A549 (cell line): ENCODE measurements at regions not wholly inside any gene's neighbourhood (a gene's known extent, or its start where the extent isn't known, plus 50 kb on each side); places are given as distances from the start of the nearest gene placed in this dataset.

ENCODE experiments used
- CTCF ChIP-seq: fragments of >200 bp; sonication (Bioruptor Twin); formaldehyde crosslinking; IDR thresholded peaks from 3 replicates; pipeline ENCODE4 v1.5.1; 2016
- KDM1A ChIP-seq: fragments of 200-600 bp; sonication (generic); IDR thresholded peaks from 2 replicates; pipeline ENCODE4 v1.6.1; 2016; ENCODE audit warnings: low read depth, mild to moderate bottlenecking
- KDM5A ChIP-seq: fragments of 200-600 bp; sonication (generic); IDR thresholded peaks from 2 replicates; pipeline ENCODE4 v1.6.1; 2016; ENCODE audit warnings: antibody characterized with exemption, mild to moderate bottlenecking
- MAFK ChIP-seq: fragments of 450-650 bp; IDR thresholded peaks from 2 replicates; pipeline ENCODE4 v1.6.1; 2014; ENCODE audit not compliant: partially characterized antibody
- RFX5 ChIP-seq: fragments of 450-650 bp; IDR thresholded peaks from 2 replicates; pipeline ENCODE4 v1.7.1; 2014; ENCODE audit warnings: antibody characterized with exemption, mild to moderate bottlenecking, moderate library complexity
- SMC3 ChIP-seq: fragments of >200 bp; sonication (Bioruptor Twin); formaldehyde crosslinking; IDR thresholded peaks from 3 replicates; pipeline ENCODE4 v1.6.1; 2018; ENCODE audit warnings: inconsistent platforms
- SREBF2 ChIP-seq: fragments of 450-650 bp; IDR thresholded peaks from 2 replicates; pipeline ENCODE4 v1.6.1; 2014; ENCODE audit warnings: mild to moderate bottlenecking, moderate library complexity
- TP53 ChIP-seq: fragments of 250-450 bp; sonication (Bioruptor Pico); IDR thresholded peaks from 2 replicates; pipeline ENCODE4 v1.5.0; 2021; ENCODE audit warnings: mild to moderate bottlenecking, moderate library complexity
- TF ChIP-seq, protein P1 (sequence below): fragments of 150-350 bp; IDR thresholded peaks from 2 replicates; pipeline ENCODE4 v1.6.1; 2014; ENCODE audit warnings: low read depth, mild to moderate bottlenecking, low read length

GRCh38 chr10:113425008-113425407 lies 127.8 kb upstream of the HABP2 start:
- TF ChIP-seq CTCF (no peak), KDM5A (no peak), MAFK (no peak), RFX5 (no peak), SMC3 (no peak), TP53 (CRISPR knock-in tag) (no peak), KDM1A (no peak), SREBF2 (no peak)
- TF ChIP-seq, protein P1, sequence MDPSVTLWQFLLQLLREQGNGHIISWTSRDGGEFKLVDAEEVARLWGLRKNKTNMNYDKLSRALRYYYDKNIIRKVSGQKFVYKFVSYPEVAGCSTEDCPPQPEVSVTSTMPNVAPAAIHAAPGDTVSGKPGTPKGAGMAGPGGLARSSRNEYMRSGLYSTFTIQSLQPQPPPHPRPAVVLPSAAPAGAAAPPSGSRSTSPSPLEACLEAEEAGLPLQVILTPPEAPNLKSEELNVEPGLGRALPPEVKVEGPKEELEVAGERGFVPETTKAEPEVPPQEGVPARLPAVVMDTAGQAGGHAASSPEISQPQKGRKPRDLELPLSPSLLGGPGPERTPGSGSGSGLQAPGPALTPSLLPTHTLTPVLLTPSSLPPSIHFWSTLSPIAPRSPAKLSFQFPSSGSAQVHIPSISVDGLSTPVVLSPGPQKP: no peak
